Body of pancreas (tissue), 4 donors: ENCODE measurements at regions not wholly inside any gene's neighbourhood (a gene's known extent, or its start where the extent isn't known, plus 50 kb on each side); places are given as distances from the start of the nearest gene placed in this dataset.

Experiments
- CTCF ChIP-seq, 7 experiments: fragments of 450-650 bp in 4 of 7; fragments of 200-600 bp in 3 of 7; sonication (generic) in 3 of 7; IDR thresholded peaks; one replicate each; pipeline ENCODE4 v1.5.1; 2016 to 2019; ENCODE audit warnings: antibody characterized with exemption in 7 of 7
- POLR2A ChIP-seq, 3 donors: fragments of 450-650 bp; IDR thresholded peaks; one replicate each; pipeline ENCODE4 v1.6.1; 2016; ENCODE audit warnings: antibody characterized with exemption in 3 of 3, mild to moderate bottlenecking in 2 of 3

- TF ChIP-seq CTCF (IDR thresholded peaks at IDR 0.05) = no peak
- TF ChIP-seq POLR2A (IDR thresholded peaks at IDR 0.05) = no peak
Measured at GRCh38 chr13:40083841-40084240, 428.4 kb downstream of the COG6 start.
